NCI-H446 treated with DMSO at 0.1 percent for 48 hours (cell line): ENCODE measurements at regions not wholly inside any gene's neighbourhood (a gene's known extent, or its start where the extent isn't known, plus 50 kb on each side); places are given as distances from the start of the nearest gene placed in this dataset.

Source experiments
- DNase-seq: peaks from one replicate; lab custom pipeline; 2025; lab: John Stamatoyannopoulos, UW

DNA sequence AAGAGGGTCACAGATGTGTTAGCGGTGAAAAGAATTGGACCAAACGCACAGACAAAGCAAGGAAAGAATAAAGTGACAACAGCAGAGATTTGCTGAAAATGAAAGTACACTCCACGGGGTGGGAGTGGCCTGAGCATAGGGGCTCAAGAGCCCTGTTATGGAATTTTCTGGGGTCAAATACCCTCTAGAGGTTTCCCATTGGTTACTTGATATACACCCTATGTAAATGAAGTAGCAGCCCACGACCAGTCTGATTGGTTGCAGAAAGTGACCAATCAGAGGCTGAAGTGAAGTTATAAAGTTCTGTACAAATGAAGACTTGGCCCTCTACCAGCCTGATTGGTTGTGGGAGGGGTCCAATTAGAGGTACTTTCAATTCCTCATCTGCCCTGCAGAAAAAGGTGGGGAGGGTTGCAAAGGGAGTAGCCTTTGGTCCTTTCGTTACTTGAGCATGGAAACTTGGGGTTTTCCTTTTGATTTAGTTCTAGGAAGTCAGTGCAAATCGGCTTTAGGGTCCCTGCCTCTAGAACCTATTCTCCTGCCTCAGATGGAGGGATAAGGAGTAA lies 125.6 kb upstream of the PRPS1L1 start:
- DNase-seq = no peak

DNA sequence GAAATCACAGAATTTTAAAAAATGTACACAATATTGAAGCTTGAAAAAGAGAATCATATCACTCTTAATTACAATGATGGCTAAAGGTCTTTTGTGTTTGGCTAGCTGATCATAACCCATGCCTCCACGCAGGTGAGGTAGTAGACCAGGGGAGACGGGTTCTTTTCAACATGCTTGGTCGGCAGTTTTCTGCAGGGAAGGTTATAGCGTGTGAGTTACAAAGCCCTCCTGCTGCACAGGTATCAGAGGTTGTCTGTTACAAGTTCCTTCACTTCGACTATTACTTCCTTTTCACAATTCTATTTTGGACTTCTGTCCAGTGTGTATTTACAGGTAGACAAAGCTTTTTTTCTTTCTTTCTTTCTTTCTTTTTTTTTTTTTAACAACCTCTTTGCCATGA lies 127.1 kb upstream of the PRPS1L1 start:
- no peak for DNase-seq

DNA sequence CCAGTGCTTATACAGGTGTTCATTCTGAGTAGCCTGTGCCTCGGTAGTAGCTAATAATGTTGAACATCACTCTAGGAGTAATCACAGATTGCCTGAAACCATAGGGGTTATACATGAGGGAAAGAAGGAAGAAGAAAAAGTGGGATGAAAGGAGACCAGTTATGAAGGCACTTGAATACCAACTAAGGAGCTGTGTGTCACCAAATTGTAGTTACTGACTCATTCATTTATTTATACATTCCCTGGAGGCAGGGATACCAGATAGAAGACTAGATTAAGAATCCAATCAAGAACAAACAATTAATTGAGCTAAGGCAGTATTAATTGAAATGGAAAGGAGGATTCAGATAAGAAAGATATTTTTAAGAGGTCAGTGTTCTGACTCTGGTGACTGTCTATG lies 129.6 kb upstream of the PRPS1L1 start:
- DNase-seq = no peak

DNA sequence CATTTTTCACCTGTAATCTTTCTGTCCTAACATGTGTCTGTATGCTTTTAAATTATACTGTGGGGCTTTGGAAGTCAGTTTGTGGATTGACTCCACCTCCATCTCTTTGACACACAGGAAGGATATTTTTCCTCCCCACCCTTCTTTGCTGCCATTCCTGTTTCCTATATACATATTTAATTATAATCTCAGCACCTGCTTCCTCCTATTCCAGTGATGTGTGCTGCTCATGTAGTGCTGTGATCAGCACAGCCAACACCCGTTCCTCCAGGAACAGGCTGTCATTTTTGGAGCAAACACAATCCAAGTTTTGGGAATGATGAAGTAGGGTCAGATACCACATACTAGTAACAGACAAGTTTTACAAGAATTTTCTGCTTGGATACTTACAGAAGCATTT lies 135.0 kb upstream of the PRPS1L1 start:
- no peak for DNase-seq

DNA sequence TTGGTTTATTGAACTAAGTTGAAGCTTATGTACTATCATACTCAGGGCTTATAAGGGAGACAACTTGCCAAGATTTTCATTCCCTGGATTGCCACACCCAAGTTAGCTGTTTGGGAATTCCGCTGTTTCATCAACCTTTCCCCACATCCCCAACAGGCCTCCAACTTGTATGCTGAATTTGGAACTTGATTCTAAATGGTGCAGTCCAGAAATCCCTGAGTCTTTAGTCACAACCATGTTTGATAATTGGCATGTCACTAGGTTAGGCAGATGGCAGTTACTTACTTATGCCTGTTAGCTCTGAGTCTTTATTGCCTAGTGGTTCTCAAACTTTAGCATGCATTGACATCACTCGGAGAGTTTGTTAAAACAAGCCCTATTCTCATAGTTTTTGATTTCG lies 135.4 kb upstream of the PRPS1L1 start:
- DNase-seq = no peak

DNA sequence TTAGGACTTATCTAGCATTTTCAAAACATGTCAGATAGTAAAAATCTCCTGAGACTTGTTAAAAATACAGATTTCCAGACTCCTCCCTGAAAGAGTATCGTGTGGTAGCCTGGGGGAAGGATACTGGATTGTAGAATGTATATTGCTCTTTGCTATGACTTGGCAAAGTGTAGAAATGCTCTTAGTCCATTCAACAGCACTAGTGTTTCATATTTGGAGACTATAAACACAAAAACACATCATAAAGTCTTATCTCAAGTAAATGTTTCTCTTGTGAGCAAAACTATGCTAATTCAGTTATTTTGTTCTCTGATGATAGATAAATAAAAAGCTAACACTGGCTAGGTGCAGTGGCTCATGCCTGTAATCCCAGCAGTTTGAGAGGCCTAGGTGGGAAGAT lies 137.5 kb upstream of the PRPS1L1 start:
- no peak for DNase-seq

DNA sequence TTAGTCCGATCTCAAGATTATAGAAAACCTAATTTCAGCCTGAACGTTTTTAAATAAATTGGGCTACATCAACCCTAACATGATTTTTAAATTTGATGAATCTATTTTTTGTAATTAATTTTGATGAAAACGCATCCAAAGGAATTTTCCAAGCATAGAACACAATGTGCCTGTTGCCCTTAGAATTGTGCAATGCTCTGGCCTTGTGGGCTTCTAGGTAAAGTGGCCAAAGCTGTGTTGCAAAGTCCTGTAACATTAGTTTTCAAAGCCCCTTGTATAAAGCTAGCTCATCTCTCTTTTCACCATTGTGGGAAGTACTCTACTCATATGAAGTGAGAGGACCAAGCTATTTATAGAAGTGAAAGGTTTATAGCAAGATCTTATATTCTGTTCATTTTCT lies 138.4 kb upstream of the PRPS1L1 start:
- no peak for DNase-seq

DNA sequence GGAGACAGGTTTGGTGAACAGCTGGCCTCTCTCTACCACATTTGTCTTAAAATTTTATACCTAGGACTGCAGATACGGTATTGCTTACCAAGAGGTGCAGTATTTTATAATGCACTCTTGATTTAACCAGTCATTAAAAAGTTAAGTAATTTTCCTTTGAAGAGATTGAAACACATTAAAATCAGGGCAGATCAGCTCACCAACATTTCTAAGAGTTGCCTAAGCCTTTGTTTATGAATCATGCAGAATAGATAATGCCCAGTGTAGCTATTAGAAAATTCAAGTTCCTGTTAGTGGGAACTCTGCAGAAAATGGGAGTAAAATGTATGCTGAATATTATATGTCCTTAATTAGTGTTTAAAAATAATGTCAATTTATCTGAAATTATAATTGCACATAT lies 140.2 kb upstream of the PRPS1L1 start:
- no peak for DNase-seq

DNA sequence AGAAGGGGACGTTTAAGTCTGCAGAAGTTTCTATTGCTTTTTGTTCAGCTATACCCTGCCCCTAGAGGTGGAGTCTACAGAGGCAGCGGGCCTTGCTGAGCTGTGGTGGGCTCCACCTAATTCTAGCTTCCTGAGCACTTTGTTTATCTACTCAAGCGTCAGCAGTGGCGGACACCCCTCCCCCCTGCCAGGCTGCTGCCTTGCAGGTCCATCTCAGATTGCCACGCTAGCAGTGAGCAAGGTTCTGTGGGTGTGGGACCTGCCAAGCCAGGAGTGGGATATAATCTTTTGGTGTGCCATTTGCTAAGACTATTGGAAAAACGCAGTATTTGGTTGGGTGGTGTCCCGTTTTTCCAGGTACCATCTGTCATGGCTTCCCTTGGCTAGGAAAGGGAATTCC lies 147.3 kb upstream of the PRPS1L1 start:
- DNase-seq = no peak

DNA sequence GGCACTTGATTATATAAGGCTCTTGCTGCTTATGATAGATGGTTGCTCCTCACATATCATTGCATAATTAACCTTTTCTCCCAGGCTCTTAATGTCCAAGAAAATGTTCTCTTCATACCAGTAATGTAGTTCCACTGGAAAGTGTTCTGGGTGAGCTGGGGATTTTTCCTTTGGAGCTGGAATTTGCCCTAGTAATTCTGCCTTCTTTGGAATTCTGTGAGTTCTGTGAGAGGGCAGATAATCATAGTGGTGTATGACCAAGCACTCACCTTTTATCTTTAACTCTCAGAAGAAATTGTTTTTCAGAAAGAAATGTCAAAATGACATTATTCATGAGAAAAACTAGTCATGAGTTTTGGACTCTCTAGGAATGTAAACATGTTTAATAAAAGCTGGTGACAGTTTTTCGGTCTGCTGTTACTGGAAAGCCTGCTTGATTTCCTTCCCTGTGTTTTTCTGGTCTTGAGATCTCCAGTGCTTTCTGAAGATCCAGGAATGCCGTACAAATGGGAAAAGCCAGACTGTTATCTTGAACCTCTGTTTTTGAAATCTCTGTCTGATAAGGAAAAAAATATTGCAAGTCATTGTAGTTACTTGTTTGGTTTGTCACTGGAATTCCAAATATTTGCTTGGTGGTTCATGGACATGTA lies 148.3 kb upstream of the PRPS1L1 start:
- no peak for DNase-seq

DNA sequence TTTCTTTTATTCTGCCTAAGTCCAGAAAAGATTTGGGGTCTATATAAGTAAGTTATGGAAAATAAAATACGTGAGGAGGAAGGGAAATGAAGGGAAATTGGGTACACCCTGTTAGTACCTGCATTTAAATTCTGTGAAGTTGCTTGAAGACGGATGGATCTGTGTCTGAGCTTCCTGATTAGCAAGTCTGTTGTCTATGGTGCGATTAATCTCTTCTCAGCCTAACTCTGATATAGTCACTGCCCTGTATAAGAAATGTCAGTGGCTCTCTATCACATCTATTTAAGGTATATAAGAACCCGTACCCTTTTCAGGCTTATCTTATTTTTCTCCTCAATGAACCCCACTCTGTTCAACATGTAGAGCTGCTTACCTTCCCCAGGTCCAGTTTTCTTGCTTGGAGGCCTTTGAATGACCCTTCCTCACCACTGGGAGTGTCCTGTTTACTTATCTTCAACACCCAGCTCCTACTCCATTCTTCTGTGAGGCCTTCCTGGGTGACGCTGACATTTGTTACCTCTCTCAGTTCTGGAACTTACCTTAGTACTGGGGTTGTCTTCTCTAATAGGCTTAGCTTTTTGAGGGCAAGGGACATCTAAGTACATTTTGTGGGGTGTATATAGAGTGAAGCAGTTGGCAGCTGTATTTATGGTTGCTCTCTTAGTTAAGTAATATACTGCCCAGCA lies 149.6 kb upstream of the PRPS1L1 start:
- DNase-seq = no peak

DNA sequence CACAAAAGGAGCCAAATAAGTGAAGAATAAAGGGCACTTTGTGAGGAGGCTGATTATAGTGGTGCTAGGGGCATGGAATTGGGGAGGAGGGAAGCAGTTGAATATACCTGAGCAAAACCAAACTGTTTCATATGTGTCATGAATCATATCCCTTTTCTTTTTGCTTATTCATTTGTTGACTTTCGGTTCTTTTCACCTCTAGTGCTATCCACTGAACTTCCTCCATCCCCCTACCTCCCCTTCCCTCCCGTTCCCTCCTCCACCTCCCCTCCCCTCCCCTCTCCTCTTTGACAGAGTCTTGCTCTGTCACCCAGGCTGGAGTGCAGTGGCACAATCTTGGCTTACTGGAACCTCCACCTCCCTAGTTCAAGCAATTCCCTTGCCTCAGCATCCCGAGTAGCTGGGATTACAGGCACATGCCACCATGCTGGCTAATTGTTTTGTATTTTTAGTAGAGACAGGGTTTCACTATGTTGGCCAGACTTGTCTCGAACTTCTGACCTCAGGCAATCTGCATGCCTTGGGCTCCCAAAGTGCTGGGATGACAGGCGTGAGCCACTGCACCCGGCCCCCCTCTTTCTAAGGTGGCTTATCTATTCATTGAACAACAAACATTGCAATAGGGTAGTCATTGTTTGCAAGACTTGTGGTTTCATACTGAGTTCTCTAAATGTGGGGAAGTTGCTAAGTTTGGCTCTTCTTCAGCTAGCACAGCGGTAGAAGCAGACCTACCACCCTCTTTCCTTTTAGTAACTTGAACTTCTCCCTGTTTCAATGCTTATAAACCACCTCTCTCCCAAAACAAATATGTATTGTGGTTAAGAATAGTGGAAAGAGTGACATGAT lies 150.4 kb upstream of the PRPS1L1 start:
- no peak for DNase-seq

DNA sequence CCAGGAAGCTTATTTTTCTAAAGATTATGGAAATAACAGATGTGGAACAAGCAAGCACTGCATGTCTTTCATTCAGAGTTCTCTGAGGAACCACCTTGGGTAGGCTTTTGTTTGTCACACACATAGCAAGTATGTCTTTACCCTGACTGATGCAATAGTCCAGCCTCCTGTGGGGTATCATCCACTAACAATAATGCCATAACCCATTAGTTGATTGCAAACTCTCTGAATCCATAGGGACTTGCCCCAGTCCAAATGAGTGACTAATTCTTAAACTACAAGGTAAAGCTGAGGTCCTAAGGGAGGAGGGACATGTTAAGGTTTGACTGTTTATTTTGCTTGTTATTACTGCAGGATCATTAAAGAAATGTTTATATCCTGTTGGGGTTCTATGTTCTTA lies 151.4 kb upstream of the PRPS1L1 start:
- no peak for DNase-seq

DNA sequence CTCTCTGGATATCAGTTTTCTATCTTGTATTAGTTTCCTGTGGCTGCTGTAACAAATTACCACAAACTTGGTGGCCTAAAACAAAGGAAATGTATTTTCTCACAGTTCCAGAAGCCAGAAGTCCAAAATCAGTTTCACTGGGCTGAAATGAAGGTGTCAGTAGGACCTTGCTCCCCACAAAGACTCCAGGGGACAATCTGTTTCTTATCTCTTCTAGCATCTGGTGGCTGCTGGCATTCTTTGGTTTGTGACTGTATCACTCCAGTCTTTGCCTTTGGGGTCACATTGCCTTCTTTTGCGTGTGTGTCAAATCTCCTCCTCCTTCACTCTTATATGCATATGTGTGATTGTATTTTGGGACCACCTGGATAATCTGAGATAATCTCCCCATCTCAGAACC lies 153.0 kb upstream of the PRPS1L1 start:
- DNase-seq = no peak

DNA sequence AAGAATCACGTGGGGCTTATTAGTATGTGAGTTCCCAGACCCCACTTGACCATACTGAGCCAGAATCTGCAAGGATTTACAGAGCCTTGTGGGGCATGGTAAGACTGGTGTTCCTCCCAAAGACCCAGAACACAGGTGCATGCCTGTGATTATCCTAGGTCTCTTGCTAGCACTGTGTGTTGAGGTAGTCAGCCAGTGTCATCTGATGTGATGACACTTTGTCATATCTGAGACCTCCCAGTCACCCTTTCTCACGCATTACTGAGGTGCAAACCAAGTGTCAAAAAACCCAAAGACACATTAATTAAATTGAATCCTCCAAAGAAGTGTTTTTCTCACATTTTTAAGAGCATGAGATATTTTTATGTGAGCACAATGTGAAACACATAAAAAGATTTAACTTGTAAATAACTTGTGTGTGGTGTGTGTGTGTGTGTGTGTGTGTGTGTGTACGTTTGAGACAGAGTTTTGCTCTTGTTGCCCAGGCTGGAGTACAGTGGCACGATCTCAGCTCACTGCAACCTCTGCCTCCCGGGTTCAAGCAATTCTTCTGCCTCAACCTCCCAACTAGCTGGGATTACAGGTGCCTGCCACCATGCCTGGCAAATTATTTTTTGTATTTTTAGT lies 162.0 kb upstream of the PRPS1L1 start:
- no peak for DNase-seq

DNA sequence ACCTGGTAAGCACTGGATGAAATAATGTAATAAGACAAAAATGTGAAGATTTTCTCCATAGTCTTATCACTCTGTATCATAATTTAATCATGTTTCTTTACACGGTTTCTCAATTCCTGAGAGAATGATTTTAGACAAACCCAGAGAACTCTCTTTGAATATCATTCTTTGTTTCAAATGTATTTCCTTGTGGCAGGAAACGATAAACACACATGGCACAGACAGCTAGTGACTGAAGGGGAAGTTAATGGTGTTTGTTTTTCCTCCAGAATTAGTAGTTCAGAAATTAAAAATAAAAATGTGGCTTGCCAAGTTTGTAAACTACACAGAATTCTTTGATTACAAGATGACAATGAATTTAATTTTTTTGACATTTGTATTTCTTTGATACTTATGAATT lies 163.7 kb upstream of the PRPS1L1 start:
- DNase-seq = no peak

DNA sequence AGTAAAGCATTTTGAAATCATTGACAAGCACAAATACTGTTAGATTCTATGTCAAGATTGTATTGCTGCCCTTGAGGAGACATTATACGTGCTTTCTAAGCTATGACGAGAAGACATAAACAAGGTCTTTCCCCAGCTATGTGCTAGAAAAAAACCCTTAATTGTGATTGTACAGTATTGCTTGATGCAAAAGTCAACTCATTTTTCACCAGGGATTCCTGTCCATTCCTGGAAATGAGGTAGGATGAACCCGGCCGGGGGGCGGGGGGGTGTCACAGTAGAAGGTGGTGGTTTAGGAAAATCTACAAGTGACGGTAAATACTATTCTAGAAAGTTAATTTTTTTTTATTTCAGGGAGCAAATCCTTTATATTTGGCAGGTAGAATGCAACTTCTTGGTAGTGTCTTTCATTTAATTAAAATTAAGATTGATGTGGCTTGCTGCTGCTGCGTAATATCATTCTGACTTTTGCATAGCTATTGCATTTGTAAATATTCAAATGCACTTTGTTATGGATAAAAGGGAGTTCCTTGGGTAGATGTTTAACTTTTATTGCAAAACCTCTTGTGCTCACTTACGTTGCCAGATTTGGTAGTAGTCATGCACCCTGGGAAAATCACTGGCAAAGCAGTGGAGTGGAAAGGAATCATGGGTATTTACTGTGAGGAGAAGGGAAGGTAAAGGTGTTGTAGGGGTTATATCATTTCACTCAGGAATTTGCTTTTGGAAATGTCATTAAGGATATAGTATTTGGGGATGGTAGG lies 164.4 kb upstream of the PRPS1L1 start:
- no peak for DNase-seq

DNA sequence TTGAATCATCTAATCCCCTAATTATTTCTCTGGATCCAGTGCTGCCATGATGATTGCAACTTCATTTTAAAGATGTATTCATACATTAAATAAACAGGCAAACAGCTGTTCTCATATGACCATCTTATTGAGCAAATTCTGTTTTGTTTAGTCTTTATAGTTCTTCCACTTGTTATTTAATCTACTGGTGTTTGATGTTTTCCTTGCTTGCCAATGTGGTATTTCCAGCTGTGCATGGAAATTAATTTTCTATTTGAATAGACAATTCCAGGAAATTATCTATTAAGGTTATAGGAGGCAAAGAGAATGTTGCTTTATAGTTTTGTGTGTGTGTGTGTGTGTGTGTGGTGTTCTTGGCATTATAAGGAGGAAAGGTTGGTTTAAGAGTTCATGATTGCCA lies 167.0 kb upstream of the PRPS1L1 start:
- no peak for DNase-seq

DNA sequence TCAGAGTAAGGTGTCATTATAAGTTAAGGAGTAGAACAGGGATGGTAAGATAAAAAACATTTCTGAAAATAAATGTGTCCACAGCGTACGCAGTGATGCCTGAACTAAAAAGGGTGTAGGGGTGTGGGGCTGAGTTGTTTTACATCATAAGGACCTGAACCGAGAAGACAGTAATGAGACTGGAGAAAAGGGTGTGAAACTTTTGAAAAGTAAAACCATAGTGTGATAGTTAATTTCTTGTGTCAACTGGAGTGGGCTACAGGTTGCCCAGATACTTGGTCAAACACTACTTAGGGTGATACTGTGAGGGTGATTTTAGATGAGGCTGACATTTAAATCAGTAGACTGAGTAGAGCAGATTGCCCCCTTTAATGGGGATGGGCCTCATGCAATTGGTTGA lies 169.0 kb upstream of the PRPS1L1 start:
- DNase-seq = no peak

DNA sequence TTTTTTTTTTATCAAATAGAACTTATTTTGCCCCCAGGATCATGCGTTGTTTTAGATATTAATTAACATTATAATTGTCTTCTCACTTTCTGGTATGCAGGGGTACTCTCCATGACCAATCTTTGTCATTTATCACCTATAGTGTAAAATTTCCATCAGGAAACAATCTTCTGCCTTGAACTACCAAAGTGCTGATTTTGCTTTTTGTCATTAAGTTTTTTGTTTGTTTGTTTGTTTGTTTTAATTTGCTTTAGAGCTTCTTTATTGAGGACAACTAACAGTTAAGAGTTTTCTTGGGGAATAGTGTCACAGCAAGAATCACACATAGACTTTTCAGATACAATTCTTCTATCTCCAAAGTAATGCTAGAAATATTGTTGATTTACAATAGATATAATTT lies 171.2 kb upstream of the PRPS1L1 start:
- no peak for DNase-seq

DNA sequence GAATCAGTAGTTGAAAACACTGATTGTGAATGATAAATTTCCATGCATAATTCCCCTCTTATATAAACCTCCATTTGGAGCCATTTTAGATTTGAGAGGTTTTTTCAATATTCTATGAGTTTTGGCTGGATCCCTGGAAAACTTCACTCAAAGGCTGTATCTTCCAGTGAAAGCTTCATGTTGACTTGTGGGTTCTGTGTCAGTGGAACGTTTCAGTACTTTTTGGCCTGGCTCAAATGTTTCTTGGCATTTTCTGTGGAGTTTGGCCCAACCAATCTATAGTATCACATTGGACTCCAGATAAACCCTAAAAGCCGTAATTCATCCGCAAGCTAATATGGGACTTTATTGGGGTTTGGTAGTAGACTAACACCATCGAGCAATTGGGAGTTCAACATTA lies 172.6 kb upstream of the PRPS1L1 start:
- no peak for DNase-seq

DNA sequence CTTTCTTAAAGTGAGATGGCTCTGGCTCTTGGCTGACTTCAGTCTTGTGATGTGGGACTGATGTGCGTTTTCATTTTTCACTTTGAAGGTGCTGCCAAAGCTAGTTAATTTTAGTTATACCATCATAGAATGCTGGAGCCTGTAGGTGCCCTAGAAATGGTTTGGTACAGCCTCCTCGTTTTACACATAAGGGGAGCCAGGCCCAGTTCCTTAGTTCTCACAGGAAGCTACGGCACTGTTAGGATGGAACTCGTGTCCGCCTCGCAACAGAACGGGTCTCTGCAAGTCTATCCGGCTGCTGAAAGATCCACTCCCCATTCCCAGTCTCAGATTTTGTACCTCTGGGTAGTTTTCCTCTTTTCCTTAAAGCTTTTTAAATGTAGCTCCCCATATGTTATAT lies 173.2 kb upstream of the PRPS1L1 start:
- DNase-seq = no peak
